ENCODE measurements at regions not wholly inside any gene's neighbourhood (a gene's known extent, or its start where the extent isn't known, plus 50 kb on each side); places are given as distances from the start of the nearest gene placed in this dataset.

DNA sequence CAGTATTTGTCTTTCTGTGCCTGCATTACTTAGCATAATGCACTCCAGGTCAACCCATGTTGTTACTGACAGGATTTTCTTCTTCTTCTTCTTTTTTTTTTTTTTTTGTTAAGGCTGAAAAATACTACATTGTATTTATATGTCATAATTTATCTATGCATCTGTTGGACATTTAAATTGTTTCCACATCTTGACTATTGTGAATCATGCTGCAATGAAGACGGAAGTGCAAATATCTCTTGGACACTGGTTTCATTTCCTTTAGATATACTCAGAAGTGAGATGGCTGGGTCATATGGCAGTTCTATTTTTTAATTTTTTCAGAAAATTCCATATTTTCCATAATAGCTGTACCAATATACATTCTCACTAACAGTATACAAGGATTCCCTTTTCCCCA is 272.7 kb upstream of the PMFBP1 start:
- Histone ChIP-seq H3K9ac (ENCODE audit: insufficient read depth, low read length, poor library complexity, severe bottlenecking) (no peak overlapping the region), H4K20me1 (ENCODE audit: insufficient read depth, low read length) (no peaks in the 10 kb centered on the region), H3K4me1 (ENCODE audit: control insufficient read depth in 1 of 2, insufficient read depth in 2 of 2, low read length in 2 of 2) (peaks cover 15 to 18% of the 10 kb centered on the region in 2 donors), H3K4me3 (replicated peaks in 1 of 3; ENCODE audit: low read depth in 2 of 3, low read length in 3 of 3) (no peak overlapping the region), H3K27ac (ENCODE audit: low read depth in 1 of 2, low read length in 2 of 2) (peak overlapping the region in 1 of 2 donors; percentile 30), H3K27me3 (ENCODE audit: control insufficient read depth in 2 of 2, insufficient read depth in 2 of 2, low read length in 2 of 2) (no peaks in the 10 kb centered on the region), H3K4me2 (replicated peaks; ENCODE audit: extremely low read depth, low read length, poor library complexity, severe bottlenecking) (no peak overlapping the region), H3K79me2 (ENCODE audit: insufficient read depth, low read length) (no peaks in the 10 kb centered on the region), H3K36me3 (replicated peaks in 1 of 2; ENCODE audit: control insufficient read depth in 1 of 2, insufficient read depth in 2 of 2, low read length in 2 of 2) (no peaks in the 10 kb centered on the region), H2AFZ (ENCODE audit: insufficient read depth, low read depth, low read length, poor library complexity, severe bottlenecking) (no peak overlapping the region), H3K9me3 (replicated peaks in 1 of 2; ENCODE audit: control insufficient read depth in 1 of 2, insufficient read depth in 1 of 2, low read length in 2 of 2) (no peaks in the 10 kb centered on the region)
- Mint-ChIP-seq H3K9me3 (peaks cover 2 to 12% (median 9%) of the 10 kb centered on the region in 7 donors), H3K27ac (peak overlapping the region; percentile 4 to 91 (median 64)), H3K4me3 (no peak overlapping the region), H3K4me1 (peaks cover 14% of the 10 kb centered on the region), H3K36me3 (peaks cover 0 to 4% of the 10 kb centered on the region in 2 donors), H3K27me3 (ENCODE audit: low read depth in 3 of 3) (no peaks in the 10 kb centered on the region)
- intact Hi-C loops (cut with micrococcal nuclease): no loop called here
- no CpG with 5 or more reads among the region's 1 CpG for WGBS (ENCODE audit: insufficient coverage)
- TF ChIP-seq CTCF (IDR thresholded peaks at IDR 0.05): no peak
- peak; percentile 24 to 41 (median 28) for DNase-seq

DNA sequence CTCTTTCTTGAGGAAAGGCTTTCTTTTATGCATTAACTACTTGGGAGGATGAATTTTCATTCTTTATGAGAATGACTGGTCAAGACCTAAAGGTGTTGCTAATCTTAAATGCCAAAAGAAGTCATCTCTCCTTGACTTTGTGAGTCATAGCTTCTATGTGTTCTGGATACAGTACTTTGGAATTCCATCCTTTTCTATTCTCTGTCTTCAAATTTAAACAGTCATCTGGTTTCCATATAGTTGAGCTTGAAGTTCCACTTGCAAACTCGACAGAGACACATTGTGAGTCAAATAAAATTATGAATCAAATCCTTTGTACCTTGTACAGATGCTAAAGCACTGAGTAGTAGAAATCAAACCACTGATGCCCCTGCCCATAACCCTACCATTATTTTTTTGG is 271.9 kb upstream of the PMFBP1 start:
- H2AFZ ChIP-seq (ENCODE audit: insufficient read depth, low read depth, low read length, poor library complexity, severe bottlenecking): no peak overlapping the region
- H3K36me3 ChIP-seq (replicated peaks in 1 of 2; ENCODE audit: control insufficient read depth in 1 of 2, insufficient read depth in 2 of 2, low read length in 2 of 2): no peaks in the 10 kb centered on the region
- no peak overlapping the region for H3K4me2 ChIP-seq (replicated peaks; ENCODE audit: extremely low read depth, low read length, poor library complexity, severe bottlenecking)
- Mint-ChIP-seq H3K9me3 (peaks cover 2 to 11% (median 9%) of the 10 kb centered on the region in 7 donors), H3K4me3 (no peak overlapping the region), H3K27me3 (ENCODE audit: low read depth in 3 of 3) (no peaks in the 10 kb centered on the region), H3K27ac (no peak overlapping the region), H3K4me1 (peaks cover 14% of the 10 kb centered on the region), H3K36me3 (peaks cover 0 to 4% of the 10 kb centered on the region in 2 donors)
- H3K27ac ChIP-seq (ENCODE audit: low read depth in 1 of 2, low read length in 2 of 2): no peak overlapping the region
- H3K4me1 ChIP-seq (ENCODE audit: control insufficient read depth in 1 of 2, insufficient read depth in 2 of 2, low read length in 2 of 2): peaks cover 15 to 18% of the 10 kb centered on the region in 2 donors
- no peak for DNase-seq
- H3K27me3 ChIP-seq (ENCODE audit: control insufficient read depth in 2 of 2, insufficient read depth in 2 of 2, low read length in 2 of 2): no peaks in the 10 kb centered on the region
- no peaks in the 10 kb centered on the region for H4K20me1 ChIP-seq (ENCODE audit: insufficient read depth, low read length)
- no peak for TF ChIP-seq CTCF (IDR thresholded peaks at IDR 0.05)
- no peak overlapping the region for H3K4me3 ChIP-seq (replicated peaks in 1 of 3; ENCODE audit: low read depth in 2 of 3, low read length in 3 of 3)
- no peaks in the 10 kb centered on the region for H3K79me2 ChIP-seq (ENCODE audit: insufficient read depth, low read length)
- intact Hi-C loops (cut with micrococcal nuclease): no loop called here
- no peaks in the 10 kb centered on the region for H3K9me3 ChIP-seq (replicated peaks in 1 of 2; ENCODE audit: control insufficient read depth in 1 of 2, insufficient read depth in 1 of 2, low read length in 2 of 2)
- no peak overlapping the region for H3K9ac ChIP-seq (ENCODE audit: insufficient read depth, low read length, poor library complexity, severe bottlenecking)
- WGBS (ENCODE audit: insufficient coverage): no CpG with 5 or more reads among the region's 1 CpG
